K562 (cell line): ENCODE measurements at regions not wholly inside any gene's neighbourhood (a gene's known extent, or its start where the extent isn't known, plus 50 kb on each side); places are given as distances from the start of the nearest gene placed in this dataset.

Experiments used
- ATAC-seq: fragments of 200-7000 bp; cut with Tn5 transposase; 3 replicates; pipeline ENCODE4 v1.9.1; 2020; ENCODE audit warnings: moderate library complexity
- BruUV-seq: library from RNA; stranded (reverse); fragments of 400-500 nt; replicated peaks from 2 replicates; lab custom pipeline; 2021; lab: Mats Ljungman, UMichigan
- CTCF ChIA-PET: fragments of 300-600 bp; formaldehyde crosslinking; extraction: SDS; loops from one replicate; lab custom pipeline; 2021; ENCODE audit warnings: low intra/inter-chr PET ratio; lab: Yijun Ruan, JAX
- POLR2A ChIA-PET: fragments of 300-600, 350-650 bp; sonication (Branson Sonifier 250); formaldehyde crosslinking; extraction: SDS; loops from one replicate; lab custom pipeline; 2021; ENCODE audit warnings: antibody characterized with exemption, inconsistent platforms; lab: Yijun Ruan, JAX
- DNase-seq, 4 experiments: peaks; one replicate each; pipeline versions ENCODE4 v3.0.0 to v3.0.0-alpha.2; 2011 to 2018; ENCODE audit warnings: low spot score in 3 of 4, mixed read lengths in 3 of 4; ENCODE audit errors: extremely low read depth in 1 of 4
- FAIRE-seq: peaks from 2 replicates; lab custom pipeline; 2011; peaks lifted over from hg19 to GRCh38; lab: Jason Lieb, UNC
- H2AFZ ChIP-seq: 2 replicates; pipeline ENCODE4 v1.6.0; 2011; ENCODE audit warnings: low read depth, low read length, control low read depth, inconsistent platforms
- H3K27ac ChIP-seq: fragments of 200-600 bp; 3 replicates; pipeline ENCODE4 v1.8.0; 2011; ENCODE audit warnings: low read depth, mild to moderate bottlenecking, control low read depth, inconsistent platforms, low read length, moderate library complexity, mixed read lengths; ENCODE audit errors: extremely low read depth
- H3K27me3 ChIP-seq, 2 experiments: fragments of 300-600 bp in 1 of 2; 2 replicates in 1 of 2; 3 replicates in 1 of 2; pipeline versions ENCODE4 v1.6.0 to v1.8.0; 2011; ENCODE audit warnings: inconsistent platforms in 2 of 2, low read length in 2 of 2, mild to moderate bottlenecking in 1 of 2, mixed read lengths in 1 of 2, moderate library complexity in 1 of 2; ENCODE audit not compliant: control insufficient read depth in 2 of 2, insufficient read depth in 2 of 2
- H3K36me3 ChIP-seq: fragments of 300-600 bp; 3 replicates; pipeline ENCODE4 v1.8.0; 2011; ENCODE audit warnings: mild to moderate bottlenecking, low read length, inconsistent platforms; ENCODE audit not compliant: control insufficient read depth, insufficient read depth
- H3K4me1 ChIP-seq, 2 experiments: fragments of 200-600 bp in 1 of 2; replicated peaks in 1 of 2; 2 replicates in 1 of 2; 3 replicates in 1 of 2; pipeline versions ENCODE4 v1.5.1 to v1.8.0; 2011; ENCODE audit warnings: inconsistent platforms in 2 of 2, low read length in 2 of 2, mild to moderate bottlenecking in 1 of 2, mixed read lengths in 1 of 2, moderate library complexity in 1 of 2; ENCODE audit not compliant: control insufficient read depth in 2 of 2, insufficient read depth in 2 of 2
- H3K4me2 ChIP-seq: 2 replicates; pipeline ENCODE4 v1.6.1; 2011; ENCODE audit warnings: low read length, control low read depth, inconsistent platforms, mixed read lengths; ENCODE audit not compliant: insufficient read depth
- H3K4me3 ChIP-seq: fragments of 200-600 bp; sonication (generic), shearing (Covaris generic); 2 replicates; pipeline ENCODE4 v1.5.1; 2016; ENCODE audit warnings: control low read depth, inconsistent platforms
- H3K79me2 ChIP-seq: fragments of 200-600 bp; 3 replicates; pipeline ENCODE4 v1.8.0; 2011; ENCODE audit warnings: low read length, inconsistent platforms; ENCODE audit not compliant: control insufficient read depth, insufficient read depth
- H3K9ac ChIP-seq, 2 experiments: 2 replicates each; pipeline versions ENCODE4 v1.6.0 to v1.6.1; 2011; ENCODE audit warnings: low read depth in 2 of 2, low read length in 2 of 2, control low read depth in 1 of 2, inconsistent platforms in 1 of 2, mild to moderate bottlenecking in 1 of 2, mixed read lengths in 1 of 2; ENCODE audit not compliant: insufficient read depth in 1 of 2
- H3K9me1 ChIP-seq: one replicate; pipeline ENCODE4 v1.6.0; 2011; ENCODE audit warnings: inconsistent platforms, mild to moderate bottlenecking, low read length, moderate library complexity; ENCODE audit not compliant: control insufficient read depth, insufficient read depth
- H3K9me3 ChIP-seq: replicated peaks from 2 replicates; pipeline ENCODE4 v1.5.1; 2011; ENCODE audit warnings: low read depth, low read length, inconsistent platforms; ENCODE audit not compliant: control insufficient read depth, insufficient read depth
- H4K20me1 ChIP-seq: replicated peaks from 2 replicates; pipeline ENCODE4 v1.6.1; 2011; ENCODE audit warnings: low read length, inconsistent platforms, mixed read lengths; ENCODE audit not compliant: control insufficient read depth, insufficient read depth
- CTCF ChIP-seq, 3 experiments: IDR thresholded peaks in 2 of 3; conservative IDR thresholded peaks in 1 of 3; 2 replicates each; pipeline ENCODE4 v1.5.1; 2011 to 2012; ENCODE audit warnings: low read length in 3 of 3, mild to moderate bottlenecking in 3 of 3, control low read depth in 2 of 3, improper control_type of control experiment in 1 of 3, inconsistent platforms in 1 of 3, low read depth in 1 of 3, mixed read lengths in 1 of 3, moderate library complexity in 1 of 3; ENCODE audit not compliant: insufficient read depth in 2 of 3
- ELF4 ChIP-seq: fragments of 450-650 bp; formaldehyde crosslinking; IDR thresholded peaks from 2 replicates; pipeline ENCODE4 v1.4.0; 2022; ENCODE audit warnings: missing genetic modification characterization
- GABPB2 ChIP-seq: fragments of 250-450 bp; sonication (Bioruptor Pico); conservative IDR thresholded peaks from 2 replicates; pipeline ENCODE4 v1.5.1; 2021; ENCODE audit warnings: mild to moderate bottlenecking
- MLLT1 ChIP-seq, 2 experiments: fragments of 450-650 bp; IDR thresholded peaks; 2 replicates each; pipeline ENCODE4 v1.6.1; 2016
- NFRKB ChIP-seq: fragments of 450-650 bp; IDR thresholded peaks from 2 replicates; pipeline ENCODE4 v1.6.1; 2016; ENCODE audit warnings: low read depth
- SREBF2 ChIP-seq: sonication (generic); formaldehyde crosslinking; IDR thresholded peaks from 2 replicates; pipeline ENCODE4 v1.4.0; 2020; ENCODE audit warnings: mild to moderate bottlenecking, missing genetic modification reagents
- TFAP4 ChIP-seq: sonication (generic); formaldehyde crosslinking; IDR thresholded peaks from 2 replicates; pipeline ENCODE4 v1.8.0; 2022; ENCODE audit warnings: missing genetic modification reagents, mild to moderate bottlenecking, moderate library complexity, borderline replicate concordance
- TFE3 ChIP-seq: fragments of 450-650 bp; formaldehyde crosslinking; IDR thresholded peaks from 2 replicates; pipeline ENCODE4 v1.4.0; 2020; ENCODE audit warnings: mild to moderate bottlenecking, mixed read lengths
- WGBS: fragments of 100-300 bp; shearing (Covaris generic); methylation state at CpG from one replicate; pipeline ENCODE4 v1.1.6; 2016; ENCODE audit warnings: low coverage, mixed read lengths; ENCODE audit not compliant: insufficient coverage; ENCODE audit errors: missing lambda C conversion rate; 5-methylcytosine and 5-hydroxymethylcytosine counted together
- in situ Hi-C: fragments of 300-500 bp; cut with MboI; formaldehyde crosslinking; loops from 4 replicates; pipeline ENCODE4 v1.15.0; 2018; ENCODE audit warnings: inconsistent platforms, mixed read lengths
- intact Hi-C: fragments of 100-400 bp; cut with micrococcal nuclease; formaldehyde crosslinking; loops from 2 replicates; pipeline ENCODE4 v1.14.2; 2022
- TF ChIP-seq, protein P1 (sequence below): fragments of 250-450 bp; sonication (Bioruptor Pico); IDR thresholded peaks from 2 replicates; pipeline ENCODE4 v1.4.0; 2020

- no peak overlapping the region for H3K9ac ChIP-seq
- FAIRE-seq = no peak
- no peaks in the 10 kb centered on the region for H4K20me1 ChIP-seq
- H3K4me1 ChIP-seq = no peaks in the 10 kb centered on the region
- ATAC-seq = no peak
- H3K9me3 ChIP-seq = no peaks in the 10 kb centered on the region
- intact Hi-C loops = no loop called here
- no peak overlapping the region for H3K4me2 ChIP-seq
- ChIA-PET POLR2A (interaction anchor here (1.4 kb wide), 1 partner anchor 342 kb away, joined by 4 read pairs; no protein-coding TSS in a partner anchor), CTCF (no interaction called here)
- no peaks in the 10 kb centered on the region for H3K36me3 ChIP-seq
- H3K27me3 ChIP-seq = no peaks in the 10 kb centered on the region
- H3K27ac ChIP-seq = no peak overlapping the region
- WGBS = 0% methylated on average over 3 of the region's 3 CpGs
- DNase-seq = no peak
- H3K9me1 ChIP-seq = no peaks in the 10 kb centered on the region
- in situ Hi-C loops = no loop called here
- BruUV-seq = no TSS peak
- H3K4me3 ChIP-seq = no peak overlapping the region
- H2AFZ ChIP-seq = no peak overlapping the region
- H3K79me2 ChIP-seq = no peaks in the 10 kb centered on the region
- TF ChIP-seq CTCF (IDR thresholded peaks at IDR 0.05 in 2 of 3, conservative IDR thresholded peaks at IDR 0.05 in 1 of 3; ENCODE audit: insufficient read depth in 2 of 3, low read depth in 1 of 3, low read length in 3 of 3) = no peak
- TF ChIP-seq NFRKB = no peak
- TF ChIP-seq ELF4 (CRISPR knock-in tag) = no peak
- no peak for TF ChIP-seq GABPB2 (CRISPR knock-in tag)
- TF ChIP-seq SREBF2 (CRISPR knock-in tag) = no peak
- TF ChIP-seq MLLT1 (IDR thresholded peaks at IDR 0.05) = no peak
- TF ChIP-seq TFAP4 (CRISPR knock-in tag) = no peak
- TF ChIP-seq, protein P1, sequence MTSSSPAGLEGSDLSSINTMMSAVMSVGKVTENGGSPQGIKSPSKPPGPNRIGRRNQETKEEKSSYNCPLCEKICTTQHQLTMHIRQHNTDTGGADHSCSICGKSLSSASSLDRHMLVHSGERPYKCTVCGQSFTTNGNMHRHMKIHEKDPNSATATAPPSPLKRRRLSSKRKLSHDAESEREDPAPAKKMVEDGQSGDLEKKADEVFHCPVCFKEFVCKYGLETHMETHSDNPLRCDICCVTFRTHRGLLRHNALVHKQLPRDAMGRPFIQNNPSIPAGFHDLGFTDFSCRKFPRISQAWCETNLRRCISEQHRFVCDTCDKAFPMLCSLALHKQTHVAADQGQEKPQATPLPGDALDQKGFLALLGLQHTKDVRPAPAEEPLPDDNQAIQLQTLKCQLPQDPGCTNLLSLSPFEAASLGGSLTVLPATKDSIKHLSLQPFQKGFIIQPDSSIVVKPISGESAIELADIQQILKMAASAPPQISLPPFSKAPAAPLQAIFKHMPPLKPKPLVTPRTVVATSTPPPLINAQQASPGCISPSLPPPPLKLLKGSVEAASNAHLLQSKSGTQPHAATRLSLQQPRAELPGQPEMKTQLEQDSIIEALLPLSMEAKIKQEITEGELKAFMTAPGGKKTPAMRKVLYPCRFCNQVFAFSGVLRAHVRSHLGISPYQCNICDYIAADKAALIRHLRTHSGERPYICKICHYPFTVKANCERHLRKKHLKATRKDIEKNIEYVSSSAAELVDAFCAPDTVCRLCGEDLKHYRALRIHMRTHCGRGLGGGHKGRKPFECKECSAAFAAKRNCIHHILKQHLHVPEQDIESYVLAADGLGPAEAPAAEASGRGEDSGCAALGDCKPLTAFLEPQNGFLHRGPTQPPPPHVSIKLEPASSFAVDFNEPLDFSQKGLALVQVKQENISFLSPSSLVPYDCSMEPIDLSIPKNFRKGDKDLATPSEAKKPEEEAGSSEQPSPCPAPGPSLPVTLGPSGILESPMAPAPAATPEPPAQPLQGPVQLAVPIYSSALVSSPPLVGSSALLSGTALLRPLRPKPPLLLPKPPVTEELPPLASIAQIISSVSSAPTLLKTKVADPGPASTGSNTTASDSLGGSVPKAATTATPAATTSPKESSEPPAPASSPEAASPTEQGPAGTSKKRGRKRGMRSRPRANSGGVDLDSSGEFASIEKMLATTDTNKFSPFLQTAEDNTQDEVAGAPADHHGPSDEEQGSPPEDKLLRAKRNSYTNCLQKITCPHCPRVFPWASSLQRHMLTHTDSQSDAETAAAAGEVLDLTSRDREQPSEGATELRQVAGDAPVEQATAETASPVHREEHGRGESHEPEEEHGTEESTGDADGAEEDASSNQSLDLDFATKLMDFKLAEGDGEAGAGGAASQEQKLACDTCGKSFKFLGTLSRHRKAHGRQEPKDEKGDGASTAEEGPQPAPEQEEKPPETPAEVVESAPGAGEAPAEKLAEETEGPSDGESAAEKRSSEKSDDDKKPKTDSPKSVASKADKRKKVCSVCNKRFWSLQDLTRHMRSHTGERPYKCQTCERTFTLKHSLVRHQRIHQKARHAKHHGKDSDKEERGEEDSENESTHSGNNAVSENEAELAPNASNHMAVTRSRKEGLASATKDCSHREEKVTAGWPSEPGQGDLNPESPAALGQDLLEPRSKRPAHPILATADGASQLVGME (CRISPR knock-in tag) = no peak
- TF ChIP-seq TFE3 = no peak
Measured at GRCh38 chr11:100584201-100584985, 102.7 kb upstream of the ARHGAP42 start.
